NCI-H2171 treated with DMSO at 0.1 percent for 48 hours (cell line): ENCODE measurements at regions not wholly inside any gene's neighbourhood (a gene's known extent, or its start where the extent isn't known, plus 50 kb on each side); places are given as distances from the start of the nearest gene placed in this dataset.

Experiments used
- DNase-seq: peaks from one replicate; lab custom pipeline; 2025; lab: John Stamatoyannopoulos, UW

DNA sequence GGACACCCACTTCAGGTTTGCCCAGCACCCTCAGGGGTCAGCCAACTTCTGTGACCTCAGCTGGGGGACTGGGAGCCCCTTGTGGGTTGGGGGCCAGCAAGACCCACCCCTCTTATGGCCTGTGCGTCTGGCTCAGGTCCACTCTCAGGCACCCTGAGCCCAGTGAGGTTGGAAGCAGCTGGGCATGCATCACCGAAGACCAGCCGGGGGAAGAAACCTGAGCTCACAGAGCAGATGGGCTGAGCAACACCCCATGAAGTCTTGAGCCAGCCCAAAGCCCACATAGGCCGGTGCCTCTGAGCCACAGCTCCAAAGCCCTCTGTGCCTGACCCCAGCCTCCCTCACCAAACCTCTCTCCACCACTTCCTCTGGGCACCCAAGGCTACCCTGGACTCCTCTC, 166.7 kb downstream of the RBFOX3 start:
- DNase-seq: peak; percentile 47

DNA sequence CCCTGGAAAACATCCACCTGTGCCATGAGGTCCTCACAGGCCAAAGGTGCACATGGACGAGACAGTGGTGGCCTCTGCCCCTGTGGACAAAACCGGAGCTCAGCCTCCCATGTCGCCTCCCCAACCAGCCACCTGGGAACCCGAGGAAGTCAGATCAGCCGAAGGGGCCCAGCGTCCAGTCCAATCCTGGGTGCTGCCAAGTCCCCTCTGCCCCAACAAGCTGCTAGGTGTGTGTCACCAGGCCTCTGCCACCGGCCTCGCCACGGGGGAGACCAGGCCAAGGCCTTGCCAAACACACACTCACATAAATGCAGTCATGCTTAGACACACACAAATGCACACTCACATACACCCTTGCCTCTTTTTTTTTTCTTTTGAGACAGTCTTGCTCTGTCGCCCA, 167.8 kb downstream of the RBFOX3 start:
- no peak for DNase-seq

DNA sequence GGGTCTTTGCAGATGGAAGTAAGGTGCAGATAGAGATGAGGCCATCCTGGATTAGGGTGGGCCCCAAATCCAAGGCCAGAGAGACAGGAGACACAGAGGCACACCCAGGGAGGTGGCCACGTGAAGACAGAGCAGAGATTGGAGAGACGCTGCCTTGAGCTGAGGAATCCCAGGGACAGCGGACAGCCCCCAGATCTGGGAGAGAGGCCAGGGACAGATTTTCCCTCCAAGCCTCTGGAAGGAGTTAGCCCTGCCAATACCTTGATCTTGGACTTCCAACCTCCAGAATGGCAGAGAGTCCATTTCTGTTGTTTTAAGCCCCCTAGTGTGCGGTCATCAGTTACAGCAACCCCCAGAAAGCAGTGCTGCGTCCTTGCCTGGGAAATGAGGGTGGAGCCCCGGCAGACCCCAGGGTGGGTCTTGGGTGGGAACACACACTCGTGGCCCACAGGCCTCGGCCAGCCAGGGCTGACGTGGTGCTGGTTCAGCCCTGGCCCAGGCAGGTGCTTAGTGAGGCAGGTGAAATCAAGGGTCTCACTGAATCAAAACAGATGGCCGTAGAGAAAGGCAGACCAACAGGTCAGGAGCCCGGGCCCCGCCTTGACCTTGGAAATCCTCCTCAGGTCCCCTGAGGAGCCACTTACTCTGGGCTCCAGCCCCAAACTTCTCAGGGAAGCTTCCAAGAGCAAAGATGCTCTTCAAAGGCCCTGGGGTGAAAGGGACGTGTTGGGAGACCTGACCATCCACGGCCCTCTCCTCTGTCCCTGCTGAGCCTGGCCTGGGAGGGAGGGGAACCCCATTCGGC, 169.3 kb downstream of the RBFOX3 start:
- no peak for DNase-seq

DNA sequence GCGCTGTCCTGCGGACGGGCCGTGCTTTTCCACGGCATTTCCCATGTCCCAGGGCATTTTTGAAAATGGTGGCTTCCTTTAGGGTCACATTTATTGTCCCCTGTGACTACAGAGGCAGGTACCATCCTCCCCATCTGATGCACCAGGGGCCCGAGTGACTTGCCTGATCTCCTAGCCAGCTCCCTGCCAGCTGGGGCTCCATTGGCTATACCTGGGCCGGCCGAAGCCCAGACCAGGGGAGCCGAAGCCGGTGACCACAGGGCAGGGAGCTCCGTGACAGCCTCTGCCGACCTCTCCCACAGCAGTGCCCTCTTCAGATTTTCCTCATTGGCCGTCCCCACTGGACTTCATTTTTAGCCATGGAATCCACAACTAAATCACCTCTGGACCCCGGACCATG, 170.6 kb downstream of the RBFOX3 start:
- no peak for DNase-seq

DNA sequence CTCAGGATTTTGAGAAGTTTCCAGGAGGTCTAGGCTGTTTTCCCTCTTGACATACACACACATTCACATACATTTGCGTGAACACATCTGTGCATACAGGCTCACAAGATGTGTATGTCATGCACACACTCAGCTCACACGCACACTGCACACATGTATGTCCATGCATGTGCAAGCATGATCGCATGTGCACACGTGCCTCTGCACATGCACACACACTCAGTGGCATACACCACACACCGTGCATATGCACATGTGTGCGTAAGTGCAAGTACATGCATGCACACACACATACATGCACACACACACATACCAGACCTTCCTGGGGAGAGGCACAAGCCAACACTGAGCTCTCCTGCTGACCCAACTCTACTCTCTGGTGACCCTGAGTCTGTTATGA, 171.4 kb downstream of the RBFOX3 start:
- DNase-seq: no peak

DNA sequence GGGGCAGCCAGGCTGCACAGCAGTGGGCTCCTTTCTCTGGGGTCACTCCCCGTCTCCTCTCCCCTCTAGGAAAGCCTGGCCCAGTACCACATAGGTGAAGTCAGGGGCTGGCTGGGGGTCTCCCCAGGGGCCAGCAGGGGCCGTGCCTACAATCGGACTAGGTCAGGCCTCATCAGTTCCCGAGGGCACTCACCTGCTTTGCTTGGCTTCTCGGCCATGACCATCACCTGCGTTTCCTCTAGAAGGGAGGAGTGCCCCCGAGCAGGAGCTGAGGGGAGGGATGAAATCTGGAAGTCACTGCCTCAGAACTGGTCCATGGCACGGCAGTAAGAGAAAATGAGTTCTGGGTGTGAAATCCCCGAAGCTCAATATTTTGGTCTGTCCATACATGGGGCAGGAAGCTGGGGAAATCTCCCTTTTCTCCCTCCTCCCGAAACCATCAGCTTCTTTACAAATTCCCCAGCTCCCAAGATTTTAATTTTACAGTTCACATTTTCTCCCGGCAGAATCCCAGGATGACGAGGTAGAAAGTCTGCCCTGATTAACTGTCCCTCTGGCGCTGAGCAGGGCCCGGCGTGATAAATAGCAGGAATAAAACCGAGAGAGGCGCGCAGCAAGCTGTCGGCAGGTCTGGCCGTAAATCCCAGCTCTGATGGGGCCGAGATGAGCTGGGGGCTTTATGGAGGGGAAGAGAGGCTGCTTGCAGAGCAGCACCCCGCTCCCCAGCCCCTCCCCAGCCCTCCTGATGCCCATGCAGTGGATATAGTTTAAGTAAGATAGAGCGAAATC, 172.1 kb downstream of the RBFOX3 start:
- DNase-seq: no peak

DNA sequence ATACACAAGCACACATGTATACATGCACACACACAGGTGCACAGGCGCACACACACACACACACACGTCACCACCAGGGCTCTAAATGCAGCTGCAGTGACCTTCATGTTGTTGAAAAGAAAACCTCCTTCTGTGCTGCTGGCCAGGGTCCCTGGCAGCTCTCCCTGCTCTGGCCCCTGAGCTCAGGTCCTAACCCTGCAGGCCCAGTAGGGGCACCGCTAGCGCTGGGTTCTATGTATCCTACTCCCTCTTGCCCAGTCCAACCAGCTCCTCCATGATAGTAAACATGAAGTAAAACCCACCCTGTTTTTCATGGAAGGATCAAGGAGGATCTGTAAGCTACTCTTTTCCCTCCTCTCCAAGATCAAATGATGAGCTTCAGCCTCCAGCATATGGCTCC, 172.8 kb downstream of the RBFOX3 start:
- DNase-seq: no peak

DNA sequence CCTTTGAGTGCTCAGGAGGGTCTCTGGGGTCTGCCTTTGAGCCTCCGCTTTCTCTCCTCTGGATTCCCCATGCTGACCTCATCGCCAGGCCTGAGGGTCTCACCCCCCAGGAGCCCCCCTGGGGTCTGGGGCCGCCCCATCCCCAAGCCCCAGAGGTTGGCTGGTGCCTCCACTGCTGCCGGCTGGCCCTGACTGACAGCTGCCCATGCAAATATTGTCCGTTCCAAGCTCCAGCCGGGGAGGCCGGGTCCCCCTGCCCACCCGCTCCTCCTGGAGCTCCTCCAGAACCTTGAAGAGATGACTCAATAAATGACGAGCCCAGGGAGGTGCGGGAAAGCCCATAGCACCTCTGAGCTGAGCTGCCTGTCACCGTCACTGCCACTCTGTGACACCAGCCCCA, 173.8 kb downstream of the RBFOX3 start:
- no peak for DNase-seq

DNA sequence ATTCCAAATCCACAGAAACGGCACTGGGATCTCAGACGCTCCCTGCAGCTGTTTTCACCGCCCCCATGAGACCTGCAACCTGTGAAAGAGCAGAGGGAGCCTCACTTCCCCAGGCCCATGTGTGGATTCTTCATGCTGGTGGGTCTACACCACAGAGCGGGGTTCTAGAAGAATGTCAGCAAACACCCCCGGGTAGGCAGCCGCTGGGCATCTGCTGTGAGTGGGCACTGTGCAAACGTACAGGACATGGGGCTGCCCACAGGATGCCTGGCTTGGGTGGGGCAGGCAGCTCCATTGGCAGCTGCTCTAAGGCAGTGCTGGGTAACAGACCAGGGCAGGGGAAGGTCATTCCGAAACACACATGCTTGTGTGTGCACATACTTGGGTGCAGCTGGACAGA, 174.9 kb downstream of the RBFOX3 start:
- no peak for DNase-seq

DNA sequence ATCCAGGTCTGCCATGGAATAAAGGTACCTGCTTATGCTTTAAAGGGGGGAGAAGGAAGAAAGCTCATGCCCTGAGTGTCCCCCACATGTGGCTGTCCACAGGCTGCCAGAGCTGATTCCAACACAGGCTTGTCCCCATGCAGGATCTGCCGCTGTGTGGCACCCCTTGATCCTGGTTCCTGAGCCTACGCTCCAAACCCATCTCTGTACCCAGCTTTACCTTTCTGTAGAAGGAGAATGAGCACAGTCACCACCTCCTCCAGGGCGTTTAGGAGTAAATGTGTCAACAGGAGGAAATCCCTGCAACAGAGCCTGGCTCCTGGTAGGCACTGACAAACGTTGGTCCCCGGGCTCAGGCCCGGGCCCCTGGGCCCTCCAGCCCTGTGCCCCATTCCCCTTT, 175.6 kb downstream of the RBFOX3 start:
- no peak for DNase-seq

DNA sequence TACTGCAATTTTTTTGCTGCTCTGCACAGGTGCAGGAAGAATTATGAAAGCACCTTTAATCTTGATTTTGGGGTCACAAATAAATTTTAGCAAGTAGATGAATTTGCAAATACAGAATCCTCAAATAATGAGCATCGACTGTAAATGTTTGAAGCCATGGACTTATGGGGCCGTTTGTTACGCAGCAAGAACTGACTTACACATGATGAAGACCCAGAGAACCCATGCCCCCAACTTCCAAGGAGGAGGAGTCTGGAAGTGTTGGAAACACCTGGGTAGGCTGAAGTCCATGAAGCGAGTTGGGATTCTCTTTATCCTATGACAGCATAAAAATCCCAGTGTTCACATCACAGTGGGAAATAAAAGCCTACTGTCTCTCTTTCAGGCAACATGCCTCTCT, 176.6 kb downstream of the RBFOX3 start:
- DNase-seq: no peak

DNA sequence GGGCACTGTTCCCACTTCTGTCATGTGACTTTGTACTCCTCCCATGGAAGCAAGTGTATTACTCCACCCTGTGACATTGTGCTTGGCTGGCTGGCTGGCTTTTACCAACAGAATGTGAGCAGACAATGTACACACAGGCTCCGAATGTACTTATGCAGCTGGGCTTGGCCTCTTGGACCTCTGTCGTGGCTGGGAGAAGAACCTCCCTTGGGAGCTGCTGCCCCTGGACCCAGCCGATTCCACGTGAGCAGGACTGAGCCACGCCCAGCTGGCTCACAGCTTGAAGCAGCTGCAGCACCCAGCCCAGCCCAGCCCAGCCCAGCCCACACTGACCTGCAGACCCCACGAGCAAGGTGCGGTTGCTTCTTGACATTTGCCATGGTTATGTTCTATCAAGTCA, 177.5 kb downstream of the RBFOX3 start:
- no peak for DNase-seq

DNA sequence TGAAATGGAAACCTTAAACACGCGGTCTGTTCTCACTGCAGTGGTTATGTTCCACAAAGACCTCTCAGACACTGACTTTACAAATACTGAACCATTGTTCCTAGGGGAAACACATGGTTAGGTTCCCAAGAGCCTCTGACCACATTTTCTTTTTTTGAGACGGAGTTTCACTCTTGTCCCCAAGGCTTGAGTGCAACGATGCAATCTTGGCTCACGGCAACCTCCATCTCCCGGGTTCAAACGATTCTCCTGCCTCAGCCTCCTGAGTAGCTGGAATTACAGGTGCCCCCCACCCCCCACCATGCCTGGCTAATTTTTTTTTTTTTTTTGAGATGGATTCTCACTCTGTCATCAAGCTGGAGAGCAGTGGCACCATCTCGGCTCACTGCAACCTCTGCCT, 179.7 kb downstream of the RBFOX3 start:
- DNase-seq: no peak

DNA sequence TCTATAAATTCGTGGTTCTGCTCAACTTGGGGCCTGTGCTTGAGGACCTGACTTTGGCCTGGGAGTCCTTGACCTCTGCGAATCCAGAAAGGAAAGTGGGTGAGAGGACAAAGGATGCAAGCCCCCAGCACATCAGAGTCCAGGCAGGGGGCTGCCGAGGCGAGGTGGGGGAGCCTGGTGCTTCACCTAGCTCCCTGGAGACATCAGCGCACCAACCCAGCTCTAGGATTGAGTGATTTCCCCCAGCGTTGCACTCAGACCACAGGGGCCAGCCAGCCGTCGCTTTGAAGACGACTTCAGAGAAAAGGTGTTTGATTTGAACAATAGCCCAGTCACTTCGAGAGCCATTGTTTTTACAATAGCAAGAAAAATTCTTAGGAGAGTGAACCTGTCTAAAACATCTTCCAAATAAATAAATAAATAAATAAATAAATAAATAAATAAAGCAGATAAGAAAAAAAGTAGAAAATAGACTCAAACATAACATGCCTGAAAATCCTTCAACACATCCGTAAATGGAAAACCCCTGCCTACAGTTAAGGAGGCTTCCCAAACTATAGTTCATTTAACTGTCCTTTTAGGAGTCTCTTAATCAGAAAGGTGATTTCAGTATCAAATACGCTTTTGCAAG, 180.9 kb downstream of the RBFOX3 start:
- DNase-seq: no peak

DNA sequence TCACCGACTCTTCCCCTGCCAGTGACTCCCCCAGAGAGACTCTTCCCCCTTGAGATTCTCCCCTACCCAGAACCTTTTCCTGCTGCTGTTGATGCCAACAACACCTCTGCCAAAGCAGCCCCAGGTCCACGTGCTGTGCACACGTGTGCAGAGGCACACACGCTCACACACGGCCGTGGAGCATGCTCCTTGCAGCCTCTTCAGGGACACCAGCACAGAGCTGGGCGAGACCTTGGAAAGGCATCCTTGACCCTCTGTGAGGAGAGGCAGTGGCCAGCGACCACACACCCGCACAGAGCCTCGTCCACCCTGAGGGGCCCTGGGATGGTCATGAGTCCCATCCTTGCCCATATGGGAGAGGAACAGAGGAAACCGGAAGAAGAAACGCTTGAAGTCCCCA, 181.9 kb downstream of the RBFOX3 start:
- DNase-seq: no peak

DNA sequence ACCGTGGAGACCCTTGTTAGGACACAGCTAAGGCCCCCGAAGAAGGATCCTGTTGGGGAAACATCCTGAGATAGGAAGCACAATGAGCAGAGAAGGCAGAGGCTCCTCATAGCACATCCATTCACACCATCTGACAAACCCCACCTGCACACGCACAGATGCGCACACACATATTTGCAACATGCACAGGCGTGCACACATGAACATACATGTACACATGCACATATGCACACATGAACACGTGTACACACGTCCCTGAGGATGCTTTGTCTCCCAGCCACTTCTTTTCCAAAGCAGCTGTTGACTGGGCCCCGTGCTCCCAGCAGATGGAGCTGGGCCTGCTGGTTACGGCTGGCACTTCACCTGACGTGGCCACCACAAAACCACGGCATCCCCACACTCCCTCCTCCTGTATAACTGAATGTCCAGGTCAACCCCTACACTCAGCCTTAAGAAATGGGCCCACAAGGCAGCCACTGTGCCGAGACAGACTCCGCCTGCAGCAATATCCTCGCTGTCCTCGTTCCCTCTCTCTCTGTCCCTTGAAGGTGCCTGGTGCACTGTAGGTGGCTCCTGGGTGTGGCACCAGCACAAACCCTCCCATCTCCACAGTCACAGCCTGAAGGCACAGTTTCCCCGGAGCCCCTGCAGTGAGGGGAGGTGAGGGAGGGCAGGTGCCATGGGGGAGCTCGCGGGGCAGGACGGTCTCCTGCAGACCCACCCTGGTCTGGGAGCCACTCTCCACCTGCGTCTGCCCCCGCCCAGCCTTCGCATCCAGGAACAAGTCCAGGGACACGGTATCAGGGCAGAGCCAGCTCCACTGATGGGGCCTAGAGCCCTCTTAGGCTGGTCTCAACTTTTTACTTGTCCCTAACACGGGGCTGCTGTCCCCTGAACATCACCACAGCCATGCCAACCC, 183.0 kb downstream of the RBFOX3 start:
- DNase-seq: no peak

DNA sequence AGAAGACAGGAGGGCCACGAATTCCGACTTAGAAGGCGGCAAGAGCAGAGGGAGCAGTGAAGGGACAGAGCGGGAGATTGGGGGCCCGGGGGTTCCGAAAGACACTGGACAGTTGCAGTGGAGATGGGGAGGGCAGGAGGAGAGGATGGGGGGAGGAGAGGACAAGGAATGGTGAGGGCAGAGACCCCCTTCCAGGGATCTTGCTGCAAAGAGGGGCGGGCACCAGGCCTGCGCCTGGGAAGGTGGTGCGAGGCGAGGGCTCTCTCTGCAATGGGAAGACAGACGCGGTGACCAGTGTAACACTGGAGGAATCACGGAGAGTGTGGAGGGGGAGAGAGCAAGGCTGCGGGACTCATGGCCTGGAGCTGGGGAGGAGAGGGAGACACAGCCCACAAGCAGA, 185.2 kb downstream of the RBFOX3 start:
- no peak for DNase-seq

DNA sequence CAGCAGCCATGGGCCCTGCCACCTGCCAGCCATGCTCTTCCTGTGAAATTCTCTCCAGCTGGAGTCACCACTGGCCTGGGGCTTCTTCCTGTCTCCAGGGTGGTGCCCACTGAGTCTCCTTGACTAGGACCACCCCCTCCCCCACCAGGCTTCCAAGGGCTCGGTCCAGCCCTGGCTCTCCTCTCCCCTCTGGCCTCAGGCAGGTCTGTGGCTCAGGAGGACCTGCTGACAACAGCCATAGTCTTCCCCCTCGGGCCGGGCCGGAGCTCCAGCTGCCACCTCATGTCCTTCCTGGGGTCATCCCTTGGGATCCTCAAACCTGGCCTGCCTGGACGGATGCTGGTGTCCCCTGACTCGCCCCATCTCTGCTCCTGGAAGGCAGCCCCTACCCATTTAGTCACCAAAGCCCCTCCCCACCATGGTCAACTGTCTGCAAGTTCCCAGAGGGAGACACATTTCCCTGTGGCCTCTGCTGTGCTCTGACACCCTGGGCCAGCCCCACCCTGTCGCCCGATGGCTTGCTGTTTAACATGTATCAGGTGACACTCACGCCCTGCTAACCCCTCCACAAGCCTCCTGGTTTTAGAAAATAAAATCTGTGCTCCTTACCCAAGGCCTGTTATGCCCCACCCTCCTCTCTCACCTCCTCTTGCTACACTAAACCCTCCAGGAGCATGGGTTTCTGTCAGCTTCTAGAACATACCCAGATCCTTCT, 186.2 kb downstream of the RBFOX3 start:
- DNase-seq: peak; percentile 64

DNA sequence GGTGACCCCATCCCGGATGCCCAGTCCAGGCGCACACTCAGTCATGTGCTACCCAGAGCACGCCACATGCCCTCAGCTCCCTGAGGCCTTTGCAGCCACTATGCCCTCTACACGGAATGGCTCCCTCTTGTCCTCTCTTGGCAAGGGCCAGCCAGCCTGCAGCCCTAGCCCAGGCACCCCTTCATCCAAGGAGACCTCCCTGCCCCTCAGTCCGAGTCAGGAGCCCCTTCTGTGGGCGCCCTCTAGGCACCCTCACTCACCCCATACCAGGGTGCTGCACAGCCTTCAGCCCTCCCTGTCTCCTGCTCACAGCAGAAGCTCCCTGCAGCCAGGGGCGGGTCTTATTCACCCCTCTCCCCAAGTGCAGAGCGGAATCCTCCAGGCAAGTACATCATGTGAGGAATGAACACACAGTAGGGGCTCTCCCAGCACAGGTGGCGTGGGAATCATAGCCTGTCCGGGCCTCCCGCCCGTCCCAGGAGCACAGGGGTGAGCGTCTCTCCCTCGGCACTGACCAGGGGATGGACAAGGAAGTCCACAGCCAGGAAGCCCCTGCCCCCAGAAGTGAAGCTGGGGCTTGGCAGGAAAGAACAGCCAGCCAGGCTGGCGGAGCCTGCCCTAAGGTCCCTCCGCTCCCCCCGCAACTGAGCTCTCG, 186.9 kb downstream of the RBFOX3 start:
- DNase-seq: no peak

DNA sequence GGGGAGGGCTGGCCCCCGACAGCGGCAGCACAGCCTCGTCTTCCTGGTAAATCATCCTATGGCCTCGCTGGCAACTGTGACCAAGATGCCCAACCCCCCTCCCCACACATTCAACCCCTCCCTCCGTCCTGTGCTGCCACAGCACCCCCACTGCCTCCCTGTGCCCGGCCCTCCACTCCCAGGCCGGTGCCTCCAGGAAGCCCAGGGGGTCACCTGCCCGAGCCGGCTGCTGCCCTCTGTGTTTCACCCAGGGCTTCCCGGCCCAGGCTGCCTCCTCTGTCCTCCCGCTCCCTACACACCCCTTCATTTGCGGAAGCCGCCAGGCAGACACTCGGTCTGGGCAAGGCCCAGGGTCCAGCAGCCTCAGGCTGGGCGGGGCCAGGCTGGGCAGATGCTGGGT, 188.6 kb downstream of the RBFOX3 start:
- DNase-seq: no peak
